ENCODE measurements at regions not wholly inside any gene's neighbourhood (a gene's known extent, or its start where the extent isn't known, plus 50 kb on each side); places are given as distances from the start of the nearest gene placed in this dataset.

- Histone ChIP-seq H3K9me3 (no peaks in the 10 kb centered on the region), H3K36me3 (no peaks in the 10 kb centered on the region), H3K27ac (no peak overlapping the region), H3K4me1 (peaks cover 4% of the 10 kb centered on the region), H3K27me3 (no peaks in the 10 kb centered on the region), H3K4me3 (no peak overlapping the region)
- ATAC-seq, result no peak
- no peak for TF ChIP-seq CTCF (IDR thresholded peaks at IDR 0.05)
- no peak for DNase-seq
- intact Hi-C loops (cut with DNase I), result no loop called here
Observed at GRCh38 chr3:14256561-14257342, 78.1 kb downstream of the LSM3 start.

- DNase-seq, result no peak
Observed at GRCh38 chr3:14258906-14259904, 80.6 kb downstream of the LSM3 start.

GRCh38 chr3:14260463-14260862 is 81.8 kb downstream of the LSM3 start:
- intact Hi-C loops (cut with DNase I), result loop anchor here (5.0 kb wide), 1 partner anchor 207 kb away; no protein-coding TSS in a partner anchor
- Histone ChIP-seq H3K4me3 (no peak overlapping the region), H3K27ac (no peak overlapping the region), H3K4me1 (peaks cover 4% of the 10 kb centered on the region), H3K27me3 (no peaks in the 10 kb centered on the region), H3K36me3 (no peaks in the 10 kb centered on the region), H3K9me3 (no peaks in the 10 kb centered on the region)
- TF ChIP-seq CTCF (IDR thresholded peaks at IDR 0.05), result no peak
- DNase-seq, result no peak
- ATAC-seq, result no peak

More at GRCh38 chr3:14258906-14259904, 80.6 kb downstream of the LSM3 start:
- TF ChIP-seq CTCF (IDR thresholded peaks at IDR 0.05), result no peak
- intact Hi-C loops (cut with DNase I), result no loop called here
- Histone ChIP-seq H3K27ac (no peak overlapping the region), H3K36me3 (no peaks in the 10 kb centered on the region), H3K4me1 (peaks cover 4% of the 10 kb centered on the region), H3K27me3 (no peaks in the 10 kb centered on the region), H3K4me3 (no peak overlapping the region), H3K9me3 (no peaks in the 10 kb centered on the region)
- ATAC-seq, result no peak

DNA sequence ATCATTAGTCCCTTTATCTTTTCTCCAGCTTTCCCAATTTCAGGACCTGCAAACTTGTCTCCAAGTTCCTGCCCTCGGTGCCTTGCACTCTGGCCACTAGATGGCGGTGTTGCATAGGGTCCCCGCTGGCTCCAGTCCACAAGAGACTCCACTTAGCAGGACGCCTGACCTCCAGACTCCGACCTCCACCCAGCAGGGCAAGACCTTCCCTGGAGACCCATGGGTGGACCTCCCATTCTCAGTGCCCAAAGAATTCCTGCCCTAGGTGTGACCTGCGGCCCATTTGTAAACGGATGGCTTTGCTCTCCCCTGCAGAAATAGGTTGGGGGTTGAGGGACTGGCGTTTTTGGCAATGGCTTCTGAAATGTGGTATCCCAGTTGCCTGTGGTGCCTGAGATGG is 82.6 kb downstream of the LSM3 start:
- peak; percentile 95 for ATAC-seq

More for the DNA sequence above, 82.6 kb downstream of the LSM3 start:
- H3K4me1 ChIP-seq, result peaks cover 4% of the 10 kb centered on the region
- no peaks in the 10 kb centered on the region for H3K27me3 ChIP-seq
- H3K9me3 ChIP-seq, result no peaks in the 10 kb centered on the region
- H3K4me3 ChIP-seq, result no peak overlapping the region
- peak; percentile 89 for DNase-seq
- no peak overlapping the region for H3K27ac ChIP-seq
- intact Hi-C loops (cut with DNase I), result loop anchor here (5.0 kb wide), 1 partner anchor 206 kb away; no protein-coding TSS in a partner anchor
- no peaks in the 10 kb centered on the region for H3K36me3 ChIP-seq
- TF ChIP-seq CTCF (IDR thresholded peaks at IDR 0.05), result peak; percentile 97

All from upper lobe of right lung (tissue), 1 donor.